Activated CD8-positive, alpha-beta T cell treated with anti-CD3 and anti-CD28 coated beads for 36 hours (primary cell): ENCODE measurements at regions not wholly inside any gene's neighbourhood (a gene's known extent, or its start where the extent isn't known, plus 50 kb on each side); places are given as distances from the start of the nearest gene placed in this dataset.

Source experiments
- ATAC-seq: fragments of 200-7000 bp; cut with Tn5 transposase; one replicate; pipeline ENCODE4 v1.10.0; 2021; ENCODE audit warnings: mild to moderate bottlenecking, moderate library complexity
- CTCF ChIA-PET: fragments of 350-600 bp; sonication (Branson Sonifier 250); formaldehyde crosslinking; loops from one replicate; lab custom pipeline; 2021; ENCODE audit warnings: antibody characterized with exemption; lab: Charles Lee
- POLR2A ChIA-PET: fragments of 350-600 bp; sonication (Branson Sonifier 250); formaldehyde crosslinking; loops from one replicate; lab custom pipeline; 2021; ENCODE audit warnings: antibody characterized with exemption; lab: Charles Lee
- DNase-seq: peaks from one replicate; pipeline ENCODE4 v3.0.0-alpha.2; 2020
- H3K27ac Mint-ChIP-seq: one replicate; pipeline ENCODE4 v1.8.0; 2021; ENCODE audit warnings: mild to moderate bottlenecking, mixed read lengths
- H3K27me3 Mint-ChIP-seq: one replicate; pipeline ENCODE4 v1.8.0; 2021; ENCODE audit warnings: mixed read lengths
- H3K36me3 Mint-ChIP-seq: one replicate; pipeline ENCODE4 v1.8.0; 2021; ENCODE audit warnings: low read depth, mixed read lengths
- H3K4me1 Mint-ChIP-seq: one replicate; pipeline ENCODE4 v1.8.0; 2021; ENCODE audit warnings: low read depth, mixed read lengths
- H3K4me3 Mint-ChIP-seq: one replicate; pipeline ENCODE4 v1.8.0; 2021; ENCODE audit warnings: mild to moderate bottlenecking, moderate library complexity, mixed read lengths
- H3K9me3 Mint-ChIP-seq: one replicate; pipeline ENCODE4 v1.8.0; 2021; ENCODE audit warnings: mixed read lengths
- CTCF ChIP-seq: fragments of 200-600 bp; IDR thresholded peaks from one replicate; pipeline ENCODE4 v1.8.0; 2022; ENCODE audit warnings: antibody characterized with exemption, mild to moderate bottlenecking
- intact Hi-C: fragments of 100-400 bp; cut with micrococcal nuclease; formaldehyde crosslinking; loops from one replicate; pipeline ENCODE4 v1.10.0; 2022

GRCh38 chr7:24227603-24228359, 56.2 kb upstream of the NPY start:
- peaks cover 16% of the 10 kb centered on the region for H3K4me1 Mint-ChIP-seq
- H3K27ac Mint-ChIP-seq: no peak overlapping the region
- POLR2A ChIA-PET: no interaction called here
- peak; percentile 37 for DNase-seq
- peak; percentile 62 for ATAC-seq
- TF ChIP-seq CTCF: no peak
- intact Hi-C loops: no loop called here
- peaks cover 2% of the 10 kb centered on the region for H3K9me3 Mint-ChIP-seq
- CTCF ChIA-PET: interaction anchor here (1.4 kb wide), 1 partner anchor 11 kb away, joined by 3 read pairs; no protein-coding TSS in a partner anchor
- H3K27me3 Mint-ChIP-seq: peaks cover 18% of the 10 kb centered on the region
- no peaks in the 10 kb centered on the region for H3K36me3 Mint-ChIP-seq
- no peak overlapping the region for H3K4me3 Mint-ChIP-seq

GRCh38 chr7:24229481-24230226, 54.3 kb upstream of the NPY start:
- TF ChIP-seq CTCF: no peak
- ATAC-seq (no peak), DNase-seq (no peak)
- peaks cover 16% of the 10 kb centered on the region for H3K4me1 Mint-ChIP-seq
- H3K9me3 Mint-ChIP-seq: no peaks in the 10 kb centered on the region
- ChIA-PET CTCF (interaction anchor here (0.9 to 1.3 kb wide), 2 partner anchors 11 to 23 kb away, joined by 3 read pairs; no protein-coding TSS in a partner anchor), POLR2A (no interaction called here)
- peaks cover 20% of the 10 kb centered on the region for H3K27me3 Mint-ChIP-seq
- H3K27ac Mint-ChIP-seq: no peak overlapping the region
- no peak overlapping the region for H3K4me3 Mint-ChIP-seq
- H3K36me3 Mint-ChIP-seq: no peaks in the 10 kb centered on the region
- intact Hi-C loops: no loop called here

GRCh38 chr7:24231493-24231892, 52.5 kb upstream of the NPY start:
- H3K4me1 Mint-ChIP-seq: peaks cover 16% of the 10 kb centered on the region
- no peak for TF ChIP-seq CTCF
- no peak overlapping the region for H3K4me3 Mint-ChIP-seq
- peaks cover 20% of the 10 kb centered on the region for H3K27me3 Mint-ChIP-seq
- no peaks in the 10 kb centered on the region for H3K9me3 Mint-ChIP-seq
- ChIA-PET CTCF (no interaction called here), POLR2A (no interaction called here)
- intact Hi-C loops: no loop called here
- ATAC-seq (no peak), DNase-seq (no peak)
- no peaks in the 10 kb centered on the region for H3K36me3 Mint-ChIP-seq
- no peak overlapping the region for H3K27ac Mint-ChIP-seq

- H3K4me1 Mint-ChIP-seq: peaks cover 1% of the 10 kb centered on the region
- H3K27me3 Mint-ChIP-seq: peaks cover 24% of the 10 kb centered on the region
- CTCF ChIA-PET: no interaction called here
- TF ChIP-seq CTCF: no peak
- no peak overlapping the region for H3K4me3 Mint-ChIP-seq
- DNase-seq (no peak), ATAC-seq (no peak)
- no peaks in the 10 kb centered on the region for H3K36me3 Mint-ChIP-seq
- intact Hi-C loops: no loop called here
- no peak overlapping the region for H3K27ac Mint-ChIP-seq
- H3K9me3 Mint-ChIP-seq: no peaks in the 10 kb centered on the region
- POLR2A ChIA-PET: no interaction called here
Observed at GRCh38 chr7:24233386-24233785, 50.6 kb upstream of the NPY start.
